ENCODE measurements at regions not wholly inside any gene's neighbourhood (a gene's known extent, or its start where the extent isn't known, plus 50 kb on each side); places are given as distances from the start of the nearest gene placed in this dataset.

DNA sequence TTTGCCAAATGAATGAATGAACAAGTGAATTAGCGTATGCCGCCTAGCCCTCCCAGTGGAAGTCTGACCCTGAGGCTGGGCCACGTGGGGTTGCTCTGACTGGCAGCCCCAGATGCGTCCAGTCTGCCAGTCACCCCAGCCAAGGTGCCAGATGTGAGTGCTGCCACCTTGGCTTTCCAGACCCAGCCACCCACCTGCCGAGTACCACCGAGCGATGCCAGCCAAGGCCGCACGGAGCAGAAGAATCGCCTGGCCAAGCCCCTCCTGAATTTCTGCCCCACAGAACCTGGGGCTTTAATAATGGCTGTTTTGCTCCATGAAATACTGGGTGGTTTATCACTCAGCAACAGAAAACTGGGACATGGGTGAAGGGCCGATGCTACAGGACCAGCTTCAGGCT is 59.3 kb downstream of the ADRA2C start:
- no peak for DNase-seq
- Histone ChIP-seq H3K27ac (no peak overlapping the region), H3K9me3 (no peaks in the 10 kb centered on the region), H3K36me3 (no peaks in the 10 kb centered on the region), H3K4me3 (no peak overlapping the region), H3K27me3 (no peaks in the 10 kb centered on the region), H3K4me1 (peaks cover 0 to 5% of the 10 kb centered on the region in 2 donors)
- intact Hi-C loops (cut with DNase I; ENCODE audit: low total_unique reads) = no loop called here
- TF ChIP-seq, protein P1, sequence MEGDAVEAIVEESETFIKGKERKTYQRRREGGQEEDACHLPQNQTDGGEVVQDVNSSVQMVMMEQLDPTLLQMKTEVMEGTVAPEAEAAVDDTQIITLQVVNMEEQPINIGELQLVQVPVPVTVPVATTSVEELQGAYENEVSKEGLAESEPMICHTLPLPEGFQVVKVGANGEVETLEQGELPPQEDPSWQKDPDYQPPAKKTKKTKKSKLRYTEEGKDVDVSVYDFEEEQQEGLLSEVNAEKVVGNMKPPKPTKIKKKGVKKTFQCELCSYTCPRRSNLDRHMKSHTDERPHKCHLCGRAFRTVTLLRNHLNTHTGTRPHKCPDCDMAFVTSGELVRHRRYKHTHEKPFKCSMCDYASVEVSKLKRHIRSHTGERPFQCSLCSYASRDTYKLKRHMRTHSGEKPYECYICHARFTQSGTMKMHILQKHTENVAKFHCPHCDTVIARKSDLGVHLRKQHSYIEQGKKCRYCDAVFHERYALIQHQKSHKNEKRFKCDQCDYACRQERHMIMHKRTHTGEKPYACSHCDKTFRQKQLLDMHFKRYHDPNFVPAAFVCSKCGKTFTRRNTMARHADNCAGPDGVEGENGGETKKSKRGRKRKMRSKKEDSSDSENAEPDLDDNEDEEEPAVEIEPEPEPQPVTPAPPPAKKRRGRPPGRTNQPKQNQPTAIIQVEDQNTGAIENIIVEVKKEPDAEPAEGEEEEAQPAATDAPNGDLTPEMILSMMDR (IDR thresholded peaks at IDR 0.05) = no peak
- TF ChIP-seq POLR2A (IDR thresholded peaks at IDR 0.05) = no peak

DNA sequence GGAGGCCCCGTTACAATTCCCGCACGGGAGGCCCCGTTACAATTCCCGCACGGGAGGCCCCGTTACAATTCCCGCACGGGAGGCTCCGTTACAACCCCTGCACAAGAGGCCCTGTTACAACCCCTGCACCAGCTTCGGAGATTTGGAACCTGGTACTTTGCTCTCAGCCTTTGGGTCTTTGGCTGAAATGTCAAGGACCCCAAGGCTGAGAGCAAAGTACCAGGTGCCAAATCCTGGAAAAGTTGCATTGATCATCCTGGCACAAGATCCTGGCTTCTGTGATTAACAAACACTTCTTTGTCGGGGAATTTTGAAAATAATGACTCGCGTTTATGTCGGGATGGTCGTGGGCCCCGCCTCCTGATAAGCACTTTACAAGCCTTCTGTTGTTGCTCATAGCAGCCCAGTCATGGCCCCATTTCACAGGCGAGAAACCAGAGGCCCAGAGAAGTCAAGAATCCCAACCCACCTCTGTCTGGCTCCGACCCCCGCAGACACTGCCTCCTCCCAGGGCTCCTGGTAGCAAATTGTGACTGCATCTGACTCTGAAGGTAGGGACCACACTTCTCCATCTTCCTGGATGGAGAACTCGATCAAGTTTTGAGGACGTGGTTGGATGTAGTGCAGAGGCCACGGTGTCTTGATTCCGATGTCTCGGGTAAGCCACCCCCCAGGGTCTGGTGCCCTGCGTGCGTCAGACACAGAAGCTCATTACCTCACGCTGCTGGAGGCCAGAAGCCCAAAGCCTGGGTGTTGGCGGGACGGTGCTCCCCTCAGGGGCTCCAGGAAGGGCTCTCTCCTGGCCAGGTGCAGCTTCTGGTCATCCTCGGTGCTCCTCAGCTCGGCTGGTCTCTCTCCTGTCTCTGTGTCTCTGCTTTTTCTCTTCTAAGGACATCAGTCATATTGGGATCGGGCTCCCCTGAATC is 60.3 kb downstream of the ADRA2C start:
- no peak for DNase-seq
- intact Hi-C loops (cut with DNase I; ENCODE audit: low total_unique reads) = no loop called here
- Histone ChIP-seq H3K27ac (no peak overlapping the region), H3K9me3 (no peaks in the 10 kb centered on the region), H3K36me3 (no peaks in the 10 kb centered on the region), H3K4me1 (peaks cover 0 to 5% of the 10 kb centered on the region in 2 donors), H3K27me3 (no peaks in the 10 kb centered on the region), H3K4me3 (no peak overlapping the region)
- TF ChIP-seq, protein P1 (IDR thresholded peaks at IDR 0.05) = no peak
- no peak for TF ChIP-seq POLR2A (IDR thresholded peaks at IDR 0.05)

GRCh38 chr4:3827616-3828492 is 61.7 kb downstream of the ADRA2C start:
- no peak overlapping the region for H3K4me3 ChIP-seq
- intact Hi-C loops (cut with DNase I; ENCODE audit: low total_unique reads) = no loop called here
- H3K36me3 ChIP-seq = no peaks in the 10 kb centered on the region
- H3K9me3 ChIP-seq = no peaks in the 10 kb centered on the region
- peaks cover 0 to 5% of the 10 kb centered on the region in 2 donors for H3K4me1 ChIP-seq
- H3K27me3 ChIP-seq = no peaks in the 10 kb centered on the region
- H3K27ac ChIP-seq = no peak overlapping the region
- no peak for TF ChIP-seq POLR2A (IDR thresholded peaks at IDR 0.05)
- TF ChIP-seq, protein P1 (IDR thresholded peaks at IDR 0.05) = no peak
- peak; percentile 59 to 63 for DNase-seq

DNA sequence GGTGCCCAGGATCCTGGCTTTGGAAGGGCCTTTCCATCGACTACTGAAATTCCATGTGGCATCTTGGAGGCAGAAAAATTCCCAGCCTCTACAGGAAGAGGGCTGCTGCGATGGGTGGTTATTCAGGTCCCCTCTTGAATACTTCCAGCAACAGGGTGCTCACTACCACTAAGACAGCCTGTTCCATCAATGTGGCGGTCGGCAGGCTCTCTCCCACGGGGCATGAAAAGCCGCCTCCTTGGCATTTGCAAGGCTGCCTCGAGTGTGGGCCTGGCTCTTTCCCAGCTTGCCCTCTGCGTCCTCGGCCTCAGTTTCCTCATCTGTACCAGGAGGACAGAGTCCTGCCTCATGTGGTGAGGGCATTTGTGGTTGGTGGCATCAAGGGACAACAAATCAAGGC is 62.4 kb downstream of the ADRA2C start:
- H3K4me1 ChIP-seq = peaks cover 0 to 5% of the 10 kb centered on the region in 2 donors
- no peak overlapping the region for H3K4me3 ChIP-seq
- intact Hi-C loops (cut with DNase I; ENCODE audit: low total_unique reads) = no loop called here
- no peaks in the 10 kb centered on the region for H3K27me3 ChIP-seq
- no peaks in the 10 kb centered on the region for H3K9me3 ChIP-seq
- no peak overlapping the region for H3K27ac ChIP-seq
- DNase-seq = no peak
- no peak for TF ChIP-seq POLR2A (IDR thresholded peaks at IDR 0.05)
- TF ChIP-seq, protein P1 (IDR thresholded peaks at IDR 0.05) = no peak
- no peaks in the 10 kb centered on the region for H3K36me3 ChIP-seq
